ENCODE measurements at regions not wholly inside any gene's neighbourhood (a gene's known extent, or its start where the extent isn't known, plus 50 kb on each side); places are given as distances from the start of the nearest gene placed in this dataset.
A peak's percentile ranks its signal among the peaks of the same experiment; 100 is the strongest.

- TF ChIP-seq REST (IDR thresholded peaks at IDR 0.05; ENCODE audit: borderline replicate concordance in 1 of 2, low read depth in 1 of 2, low read length in 2 of 2) (no peak), ZNF780A (CRISPR knock-in tag; IDR thresholded peaks at IDR 0.05) (no peak), ATF2 (CRISPR knock-in tag; IDR thresholded peaks at IDR 0.05) (no peak), KDM2A (CRISPR knock-in tag; IDR thresholded peaks at IDR 0.05; ENCODE audit: borderline replicate concordance, low read depth) (no peak), ZNF777 (CRISPR knock-in tag; IDR thresholded peaks at IDR 0.05) (no peak), NFATC3 (CRISPR knock-in tag; IDR thresholded peaks at IDR 0.05) (no peak), ARID5B (CRISPR knock-in tag; IDR thresholded peaks at IDR 0.05) (peak; percentile 33; the same call in 1 of the 2 replicates), PHF21A (CRISPR knock-in tag; IDR thresholded peaks at IDR 0.05) (no peak), ZNF468 (CRISPR knock-in tag; IDR thresholded peaks at IDR 0.05) (no peak), ZZZ3 (CRISPR knock-in tag; IDR thresholded peaks at IDR 0.05; ENCODE audit: borderline replicate concordance) (no peak), MLLT10 (CRISPR knock-in tag; IDR thresholded peaks at IDR 0.05) (no peak), SETDB1 (CRISPR knock-in tag; IDR thresholded peaks at IDR 0.05; ENCODE audit: borderline replicate concordance) (no peak), CBX5 (CRISPR knock-in tag; IDR thresholded peaks at IDR 0.05; ENCODE audit: borderline replicate concordance) (no peak), FUBP1 (CRISPR knock-in tag; IDR thresholded peaks at IDR 0.05; ENCODE audit: borderline replicate concordance) (no peak), RXRA (CRISPR knock-in tag; IDR thresholded peaks at IDR 0.05) (no peak), ZNF331 (CRISPR knock-in tag; IDR thresholded peaks at IDR 0.05) (peak; percentile 14; the same call in 1 of the 2 replicates)
Observed at GRCh38 chr10:32139223-32140073, 83.2 kb upstream of the KIF5B start (continued).
